ENCODE measurements at regions not wholly inside any gene's neighbourhood (a gene's known extent, or its start where the extent isn't known, plus 50 kb on each side); places are given as distances from the start of the nearest gene placed in this dataset.
"Not testable (repeated sequence)": the region's sequence is repeated elsewhere in the genome, so short reads cannot be mapped to it uniquely, and the experiment has no call there.

DNA sequence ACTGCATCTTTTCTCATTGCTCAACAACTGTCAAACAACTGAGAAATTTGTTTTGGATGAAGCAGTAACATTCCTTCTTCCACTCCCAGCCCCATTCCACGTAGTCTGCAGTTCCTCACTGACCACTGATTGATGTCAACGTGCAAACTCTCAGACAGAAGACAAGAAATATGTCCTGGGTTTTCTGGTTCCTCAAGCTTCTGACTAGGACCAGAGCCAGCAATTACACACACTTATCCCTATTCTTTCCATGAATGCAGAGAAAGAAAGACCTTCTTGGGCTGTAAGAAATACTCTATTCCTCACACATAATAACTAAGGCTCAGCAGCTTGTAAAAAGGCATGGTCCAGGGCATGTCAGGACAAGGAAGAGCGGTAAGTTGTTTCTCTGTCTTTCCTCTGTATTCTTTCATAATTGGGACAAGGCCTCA, 790.1 kb upstream of the SLC35B3 start:
- H3K36me3 ChIP-seq (ENCODE audit: control insufficient read depth in 4 of 4, insufficient read depth in 3 of 4, low read depth in 1 of 4, low read length in 3 of 4) = no peaks in the 10 kb centered on the region
- H3K4me1 ChIP-seq (ENCODE audit: control insufficient read depth in 4 of 4, insufficient read depth in 4 of 4, low read length in 3 of 4) = no peaks in the 10 kb centered on the region
- no peak overlapping the region for H3K27ac ChIP-seq (ENCODE audit: low read depth in 1 of 2, low read length in 2 of 2)
- no peak for DNase-seq (ENCODE audit: low spot score)
- no peak overlapping the region for H3K9ac ChIP-seq (ENCODE audit: low read depth in 1 of 2, low read length in 2 of 2)
- TF ChIP-seq, protein P1, sequence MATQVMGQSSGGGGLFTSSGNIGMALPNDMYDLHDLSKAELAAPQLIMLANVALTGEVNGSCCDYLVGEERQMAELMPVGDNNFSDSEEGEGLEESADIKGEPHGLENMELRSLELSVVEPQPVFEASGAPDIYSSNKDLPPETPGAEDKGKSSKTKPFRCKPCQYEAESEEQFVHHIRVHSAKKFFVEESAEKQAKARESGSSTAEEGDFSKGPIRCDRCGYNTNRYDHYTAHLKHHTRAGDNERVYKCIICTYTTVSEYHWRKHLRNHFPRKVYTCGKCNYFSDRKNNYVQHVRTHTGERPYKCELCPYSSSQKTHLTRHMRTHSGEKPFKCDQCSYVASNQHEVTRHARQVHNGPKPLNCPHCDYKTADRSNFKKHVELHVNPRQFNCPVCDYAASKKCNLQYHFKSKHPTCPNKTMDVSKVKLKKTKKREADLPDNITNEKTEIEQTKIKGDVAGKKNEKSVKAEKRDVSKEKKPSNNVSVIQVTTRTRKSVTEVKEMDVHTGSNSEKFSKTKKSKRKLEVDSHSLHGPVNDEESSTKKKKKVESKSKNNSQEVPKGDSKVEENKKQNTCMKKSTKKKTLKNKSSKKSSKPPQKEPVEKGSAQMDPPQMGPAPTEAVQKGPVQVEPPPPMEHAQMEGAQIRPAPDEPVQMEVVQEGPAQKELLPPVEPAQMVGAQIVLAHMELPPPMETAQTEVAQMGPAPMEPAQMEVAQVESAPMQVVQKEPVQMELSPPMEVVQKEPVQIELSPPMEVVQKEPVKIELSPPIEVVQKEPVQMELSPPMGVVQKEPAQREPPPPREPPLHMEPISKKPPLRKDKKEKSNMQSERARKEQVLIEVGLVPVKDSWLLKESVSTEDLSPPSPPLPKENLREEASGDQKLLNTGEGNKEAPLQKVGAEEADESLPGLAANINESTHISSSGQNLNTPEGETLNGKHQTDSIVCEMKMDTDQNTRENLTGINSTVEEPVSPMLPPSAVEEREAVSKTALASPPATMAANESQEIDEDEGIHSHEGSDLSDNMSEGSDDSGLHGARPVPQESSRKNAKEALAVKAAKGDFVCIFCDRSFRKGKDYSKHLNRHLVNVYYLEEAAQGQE (IDR thresholded peaks at IDR 0.05) = no peak
- TF ChIP-seq HNF4G (IDR thresholded peaks at IDR 0.05) (no peak), YY1 (IDR thresholded peaks at IDR 0.05) (no peak), EGR1 (IDR thresholded peaks at IDR 0.05; ENCODE audit: low read depth in 2 of 2) (no peak), TAF1 (conservative IDR thresholded peaks at IDR 0.05) (no peak), RAD21 (IDR thresholded peaks at IDR 0.05) (no peak), RXRA (IDR thresholded peaks at IDR 0.05) (no peak), HNF4A (conservative IDR thresholded peaks at IDR 0.05) (no peak), SP1 (IDR thresholded peaks at IDR 0.05) (no peak), GABPA (IDR thresholded peaks at IDR 0.05 in 1 of 2, conservative IDR thresholded peaks at IDR 0.05 in 1 of 2) (no peak), JUND (IDR thresholded peaks at IDR 0.05) (no peak)
- TF ChIP-seq, protein P2, sequence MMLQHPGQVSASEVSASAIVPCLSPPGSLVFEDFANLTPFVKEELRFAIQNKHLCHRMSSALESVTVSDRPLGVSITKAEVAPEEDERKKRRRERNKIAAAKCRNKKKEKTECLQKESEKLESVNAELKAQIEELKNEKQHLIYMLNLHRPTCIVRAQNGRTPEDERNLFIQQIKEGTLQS (IDR thresholded peaks at IDR 0.05) = no peak
- TF ChIP-seq, protein P3, sequence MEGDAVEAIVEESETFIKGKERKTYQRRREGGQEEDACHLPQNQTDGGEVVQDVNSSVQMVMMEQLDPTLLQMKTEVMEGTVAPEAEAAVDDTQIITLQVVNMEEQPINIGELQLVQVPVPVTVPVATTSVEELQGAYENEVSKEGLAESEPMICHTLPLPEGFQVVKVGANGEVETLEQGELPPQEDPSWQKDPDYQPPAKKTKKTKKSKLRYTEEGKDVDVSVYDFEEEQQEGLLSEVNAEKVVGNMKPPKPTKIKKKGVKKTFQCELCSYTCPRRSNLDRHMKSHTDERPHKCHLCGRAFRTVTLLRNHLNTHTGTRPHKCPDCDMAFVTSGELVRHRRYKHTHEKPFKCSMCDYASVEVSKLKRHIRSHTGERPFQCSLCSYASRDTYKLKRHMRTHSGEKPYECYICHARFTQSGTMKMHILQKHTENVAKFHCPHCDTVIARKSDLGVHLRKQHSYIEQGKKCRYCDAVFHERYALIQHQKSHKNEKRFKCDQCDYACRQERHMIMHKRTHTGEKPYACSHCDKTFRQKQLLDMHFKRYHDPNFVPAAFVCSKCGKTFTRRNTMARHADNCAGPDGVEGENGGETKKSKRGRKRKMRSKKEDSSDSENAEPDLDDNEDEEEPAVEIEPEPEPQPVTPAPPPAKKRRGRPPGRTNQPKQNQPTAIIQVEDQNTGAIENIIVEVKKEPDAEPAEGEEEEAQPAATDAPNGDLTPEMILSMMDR (IDR thresholded peaks at IDR 0.05; ENCODE audit: low read depth, low read length, missing input control) = no peak
- TF ChIP-seq, protein P4, sequence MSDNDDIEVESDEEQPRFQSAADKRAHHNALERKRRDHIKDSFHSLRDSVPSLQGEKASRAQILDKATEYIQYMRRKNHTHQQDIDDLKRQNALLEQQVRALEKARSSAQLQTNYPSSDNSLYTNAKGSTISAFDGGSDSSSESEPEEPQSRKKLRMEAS (IDR thresholded peaks at IDR 0.05) = no peak
- no peak overlapping the region for H3K4me3 ChIP-seq (ENCODE audit: low read depth in 1 of 3, low read length in 3 of 3)
- 72% methylated on average over 3 of the region's 3 CpGs for WGBS
- H3K27me3 ChIP-seq (ENCODE audit: control insufficient read depth in 4 of 4, insufficient read depth in 4 of 4, low read length in 3 of 4) = no peaks in the 10 kb centered on the region
- peaks cover 0 to 2% (median 0%) of the 10 kb centered on the region in 4 donors for H3K9me3 ChIP-seq (ENCODE audit: control insufficient read depth in 4 of 4, low read length in 3 of 4)

DNA sequence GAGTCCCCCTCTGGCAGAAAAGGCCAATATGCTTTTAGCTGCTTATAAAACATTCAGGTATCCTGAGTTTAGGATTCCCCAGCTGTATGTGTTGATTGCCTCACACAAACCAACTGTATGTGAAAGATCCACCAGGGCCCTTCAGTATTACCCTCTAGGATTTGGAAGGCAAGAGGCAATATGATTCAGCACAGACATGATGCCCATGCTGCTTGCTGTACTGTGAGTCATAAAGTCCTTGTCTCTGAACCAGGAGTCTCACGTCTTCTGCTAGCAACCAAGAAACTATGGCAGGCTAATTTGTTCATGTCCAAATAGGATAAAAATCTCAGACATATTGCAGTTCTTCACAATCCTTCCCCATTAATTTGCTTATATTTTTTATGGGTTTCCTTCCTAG, 789.2 kb upstream of the SLC35B3 start:
- no peak for TF ChIP-seq YY1 (IDR thresholded peaks at IDR 0.05)
- TF ChIP-seq NR2F2 (IDR thresholded peaks at IDR 0.05) = no peak
- TF ChIP-seq RXRA (IDR thresholded peaks at IDR 0.05) = no peak
- no peak for TF ChIP-seq FOXA1 (IDR thresholded peaks at IDR 0.05)
- no peak for TF ChIP-seq RAD21 (IDR thresholded peaks at IDR 0.05)
- no peak for TF ChIP-seq HNF4A (conservative IDR thresholded peaks at IDR 0.05)
- TF ChIP-seq EGR1 (IDR thresholded peaks at IDR 0.05; ENCODE audit: low read depth in 2 of 2) = no peak
- TF ChIP-seq, protein P4 (IDR thresholded peaks at IDR 0.05) = no peak
- TF ChIP-seq TAF1 (conservative IDR thresholded peaks at IDR 0.05) = no peak
- TF ChIP-seq FOXA2 (IDR thresholded peaks at IDR 0.05) = no peak
- TF ChIP-seq, protein P3 (IDR thresholded peaks at IDR 0.05; ENCODE audit: low read depth, low read length, missing input control) = no peak
- TF ChIP-seq JUND (IDR thresholded peaks at IDR 0.05) = no peak
- TF ChIP-seq, protein P5, sequence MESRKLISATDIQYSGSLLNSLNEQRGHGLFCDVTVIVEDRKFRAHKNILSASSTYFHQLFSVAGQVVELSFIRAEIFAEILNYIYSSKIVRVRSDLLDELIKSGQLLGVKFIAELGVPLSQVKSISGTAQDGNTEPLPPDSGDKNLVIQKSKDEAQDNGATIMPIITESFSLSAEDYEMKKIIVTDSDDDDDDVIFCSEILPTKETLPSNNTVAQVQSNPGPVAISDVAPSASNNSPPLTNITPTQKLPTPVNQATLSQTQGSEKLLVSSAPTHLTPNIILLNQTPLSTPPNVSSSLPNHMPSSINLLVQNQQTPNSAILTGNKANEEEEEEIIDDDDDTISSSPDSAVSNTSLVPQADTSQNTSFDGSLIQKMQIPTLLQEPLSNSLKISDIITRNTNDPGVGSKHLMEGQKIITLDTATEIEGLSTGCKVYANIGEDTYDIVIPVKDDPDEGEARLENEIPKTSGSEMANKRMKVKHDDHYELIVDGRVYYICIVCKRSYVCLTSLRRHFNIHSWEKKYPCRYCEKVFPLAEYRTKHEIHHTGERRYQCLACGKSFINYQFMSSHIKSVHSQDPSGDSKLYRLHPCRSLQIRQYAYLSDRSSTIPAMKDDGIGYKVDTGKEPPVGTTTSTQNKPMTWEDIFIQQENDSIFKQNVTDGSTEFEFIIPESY (IDR thresholded peaks at IDR 0.05) = no peak

DNA sequence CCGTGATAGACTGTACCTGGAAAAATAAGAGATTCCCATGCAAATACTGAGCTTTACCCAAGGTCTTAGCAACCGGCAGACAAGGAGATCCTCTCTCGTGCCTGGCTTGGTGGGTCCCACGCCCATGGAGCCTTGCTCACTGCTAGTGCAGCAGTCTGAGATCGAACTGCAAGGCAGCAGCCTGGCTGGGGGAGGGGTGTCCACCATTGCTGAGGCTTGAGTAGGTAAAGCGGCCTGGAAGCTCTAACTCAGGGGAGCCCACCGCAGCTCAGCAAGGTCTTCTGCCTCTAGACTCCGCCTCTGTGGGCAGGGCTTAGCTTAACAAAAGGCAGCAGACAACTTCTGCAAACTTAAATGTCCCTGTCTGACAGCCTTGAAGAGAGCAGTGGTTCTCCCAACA, 778.4 kb upstream of the SLC35B3 start:
- not testable (repeated sequence) for H3K27ac ChIP-seq (ENCODE audit: low read depth in 1 of 2, low read length in 2 of 2); H3K4me3 ChIP-seq (ENCODE audit: low read depth in 1 of 3, low read length in 3 of 3); DNase-seq (ENCODE audit: low spot score); H3K9me3 ChIP-seq (ENCODE audit: control insufficient read depth in 4 of 4, low read length in 3 of 4); H3K27me3 ChIP-seq (ENCODE audit: control insufficient read depth in 4 of 4, insufficient read depth in 4 of 4, low read length in 3 of 4); H3K4me1 ChIP-seq (ENCODE audit: control insufficient read depth in 4 of 4, insufficient read depth in 4 of 4, low read length in 3 of 4); H3K9ac ChIP-seq (ENCODE audit: low read depth in 1 of 2, low read length in 2 of 2); H3K36me3 ChIP-seq (ENCODE audit: control insufficient read depth in 4 of 4, insufficient read depth in 3 of 4, low read depth in 1 of 4, low read length in 3 of 4)
- WGBS = 83% methylated on average over 8 of the region's 8 CpGs

More for the DNA sequence above, 789.2 kb upstream of the SLC35B3 start:
- no peak overlapping the region for H3K4me3 ChIP-seq (ENCODE audit: low read depth in 1 of 3, low read length in 3 of 3)
- no peaks in the 10 kb centered on the region for H3K4me1 ChIP-seq (ENCODE audit: control insufficient read depth in 4 of 4, insufficient read depth in 4 of 4, low read length in 3 of 4)
- H3K9ac ChIP-seq (ENCODE audit: low read depth in 1 of 2, low read length in 2 of 2) = no peak overlapping the region
- no peaks in the 10 kb centered on the region for H3K36me3 ChIP-seq (ENCODE audit: control insufficient read depth in 4 of 4, insufficient read depth in 3 of 4, low read depth in 1 of 4, low read length in 3 of 4)
- DNase-seq (ENCODE audit: low spot score) = no peak
- peaks cover 0 to 2% (median 0%) of the 10 kb centered on the region in 4 donors for H3K9me3 ChIP-seq (ENCODE audit: control insufficient read depth in 4 of 4, low read length in 3 of 4)
- no peaks in the 10 kb centered on the region for H3K27me3 ChIP-seq (ENCODE audit: control insufficient read depth in 4 of 4, insufficient read depth in 4 of 4, low read length in 3 of 4)
- WGBS = 87% methylated on average over 1 of the region's 1 CpG
- no peak overlapping the region for H3K27ac ChIP-seq (ENCODE audit: low read depth in 1 of 2, low read length in 2 of 2)

All from liver (tissue), 8 donors.